ENCODE measurements at regions not wholly inside any gene's neighbourhood (a gene's known extent, or its start where the extent isn't known, plus 50 kb on each side); places are given as distances from the start of the nearest gene placed in this dataset.

- H3K27ac Mint-ChIP-seq: no peak overlapping the region
- H3K36me3 Mint-ChIP-seq: no peaks in the 10 kb centered on the region
- peaks cover 58% of the 10 kb centered on the region for H3K27me3 Mint-ChIP-seq
- CTCF ChIA-PET: no interaction called here
- no peak for DNase-seq
- no peak overlapping the region for H3K4me3 Mint-ChIP-seq
- H3K4me1 Mint-ChIP-seq: no peaks in the 10 kb centered on the region
- no peaks in the 10 kb centered on the region for H3K9me3 Mint-ChIP-seq
Observed at GRCh38 chr10:100612601-100613595, 77.2 kb downstream of the HIF1AN start.

GRCh38 chr10:100613846-100614245 is 78.1 kb downstream of the HIF1AN start:
- CTCF ChIA-PET: no interaction called here
- no peak for DNase-seq
- H3K4me3 Mint-ChIP-seq: no peak overlapping the region
- H3K36me3 Mint-ChIP-seq: no peaks in the 10 kb centered on the region
- H3K4me1 Mint-ChIP-seq: no peaks in the 10 kb centered on the region
- no peaks in the 10 kb centered on the region for H3K9me3 Mint-ChIP-seq
- H3K27ac Mint-ChIP-seq: no peak overlapping the region
- peaks cover 59% of the 10 kb centered on the region for H3K27me3 Mint-ChIP-seq

- DNase-seq: no peak
- CTCF ChIA-PET: no interaction called here
- Mint-ChIP-seq H3K36me3 (no peaks in the 10 kb centered on the region), H3K27me3 (peaks cover 62% of the 10 kb centered on the region), H3K27ac (no peak overlapping the region), H3K4me1 (no peaks in the 10 kb centered on the region), H3K9me3 (no peaks in the 10 kb centered on the region), H3K4me3 (no peak overlapping the region)
Observed at GRCh38 chr10:100614429-100615095, 78.8 kb downstream of the HIF1AN start.

- no peaks in the 10 kb centered on the region for H3K4me1 Mint-ChIP-seq
- CTCF ChIA-PET: no interaction called here
- no peaks in the 10 kb centered on the region for H3K36me3 Mint-ChIP-seq
- H3K4me3 Mint-ChIP-seq: no peak overlapping the region
- DNase-seq: no peak
- no peak overlapping the region for H3K27ac Mint-ChIP-seq
- H3K9me3 Mint-ChIP-seq: no peaks in the 10 kb centered on the region
- H3K27me3 Mint-ChIP-seq: peaks cover 67% of the 10 kb centered on the region
Observed at GRCh38 chr10:100615241-100615640, 79.5 kb downstream of the HIF1AN start.

GRCh38 chr10:100615908-100616307 is 80.2 kb downstream of the HIF1AN start:
- Mint-ChIP-seq H3K36me3 (no peaks in the 10 kb centered on the region), H3K27me3 (peaks cover 73% of the 10 kb centered on the region), H3K4me3 (no peak overlapping the region), H3K27ac (no peak overlapping the region), H3K4me1 (no peaks in the 10 kb centered on the region), H3K9me3 (no peaks in the 10 kb centered on the region)
- no peak for DNase-seq
- CTCF ChIA-PET: no interaction called here

- no peaks in the 10 kb centered on the region for H3K4me1 Mint-ChIP-seq
- CTCF ChIA-PET: no interaction called here
- H3K4me3 Mint-ChIP-seq: no peak overlapping the region
- peaks cover 75% of the 10 kb centered on the region for H3K27me3 Mint-ChIP-seq
- H3K36me3 Mint-ChIP-seq: no peaks in the 10 kb centered on the region
- no peak for DNase-seq
- H3K27ac Mint-ChIP-seq: no peak overlapping the region
- no peaks in the 10 kb centered on the region for H3K9me3 Mint-ChIP-seq
Observed at GRCh38 chr10:100618091-100618615, 82.4 kb downstream of the HIF1AN start.

GRCh38 chr10:100618632-100619255 is 83.0 kb downstream of the HIF1AN start:
- no peak for DNase-seq
- H3K4me3 Mint-ChIP-seq: no peak overlapping the region
- no peak overlapping the region for H3K27ac Mint-ChIP-seq
- H3K36me3 Mint-ChIP-seq: no peaks in the 10 kb centered on the region
- peaks cover 75% of the 10 kb centered on the region for H3K27me3 Mint-ChIP-seq
- no peaks in the 10 kb centered on the region for H3K9me3 Mint-ChIP-seq
- no peaks in the 10 kb centered on the region for H3K4me1 Mint-ChIP-seq
- CTCF ChIA-PET: no interaction called here

- CTCF ChIA-PET: no interaction called here
- Mint-ChIP-seq H3K4me3 (no peak overlapping the region), H3K9me3 (no peaks in the 10 kb centered on the region), H3K4me1 (no peaks in the 10 kb centered on the region), H3K27ac (no peak overlapping the region), H3K36me3 (no peaks in the 10 kb centered on the region), H3K27me3 (peaks cover 84% of the 10 kb centered on the region)
- no peak for DNase-seq
Observed at GRCh38 chr10:100620087-100620835, 84.5 kb downstream of the HIF1AN start.

GRCh38 chr10:100621360-100622205 is 85.8 kb downstream of the HIF1AN start:
- peak; percentile 68 for DNase-seq
- no peaks in the 10 kb centered on the region for H3K4me1 Mint-ChIP-seq
- H3K4me3 Mint-ChIP-seq: peak overlapping the region; percentile 53
- no peaks in the 10 kb centered on the region for H3K9me3 Mint-ChIP-seq
- H3K27me3 Mint-ChIP-seq: peaks cover 89% of the 10 kb centered on the region
- CTCF ChIA-PET: no interaction called here
- H3K36me3 Mint-ChIP-seq: no peaks in the 10 kb centered on the region
- H3K27ac Mint-ChIP-seq: no peak overlapping the region

GRCh38 chr10:100622946-100623345 is 87.2 kb downstream of the HIF1AN start:
- H3K36me3 Mint-ChIP-seq: no peaks in the 10 kb centered on the region
- no peak overlapping the region for H3K4me3 Mint-ChIP-seq
- H3K4me1 Mint-ChIP-seq: no peaks in the 10 kb centered on the region
- CTCF ChIA-PET: no interaction called here
- no peaks in the 10 kb centered on the region for H3K9me3 Mint-ChIP-seq
- H3K27ac Mint-ChIP-seq: no peak overlapping the region
- DNase-seq: no peak
- H3K27me3 Mint-ChIP-seq: peaks cover 83% of the 10 kb centered on the region

- H3K4me1 Mint-ChIP-seq: no peaks in the 10 kb centered on the region
- CTCF ChIA-PET: no interaction called here
- H3K36me3 Mint-ChIP-seq: no peaks in the 10 kb centered on the region
- no peaks in the 10 kb centered on the region for H3K9me3 Mint-ChIP-seq
- H3K27ac Mint-ChIP-seq: no peak overlapping the region
- DNase-seq: no peak
- H3K4me3 Mint-ChIP-seq: no peak overlapping the region
- H3K27me3 Mint-ChIP-seq: peaks cover 86% of the 10 kb centered on the region
Observed at GRCh38 chr10:100623521-100624230, 87.9 kb downstream of the HIF1AN start.

GRCh38 chr10:100624298-100624697 is 88.6 kb downstream of the HIF1AN start:
- CTCF ChIA-PET: no interaction called here
- H3K36me3 Mint-ChIP-seq: no peaks in the 10 kb centered on the region
- H3K27me3 Mint-ChIP-seq: peaks cover 85% of the 10 kb centered on the region
- no peak overlapping the region for H3K27ac Mint-ChIP-seq
- no peak for DNase-seq
- H3K9me3 Mint-ChIP-seq: no peaks in the 10 kb centered on the region
- no peaks in the 10 kb centered on the region for H3K4me1 Mint-ChIP-seq
- H3K4me3 Mint-ChIP-seq: no peak overlapping the region

- H3K27me3 Mint-ChIP-seq: peaks cover 83% of the 10 kb centered on the region
- CTCF ChIA-PET: interaction anchor here (1.7 kb wide), 1 partner anchor 245 kb away, joined by 3 read pairs; no protein-coding TSS in a partner anchor
- no peak for DNase-seq
- no peaks in the 10 kb centered on the region for H3K4me1 Mint-ChIP-seq
- H3K9me3 Mint-ChIP-seq: no peaks in the 10 kb centered on the region
- no peaks in the 10 kb centered on the region for H3K36me3 Mint-ChIP-seq
- H3K27ac Mint-ChIP-seq: no peak overlapping the region
- no peak overlapping the region for H3K4me3 Mint-ChIP-seq
Observed at GRCh38 chr10:100625816-100626215, 90.1 kb downstream of the HIF1AN start.

Data from activated naive CD4-positive, alpha-beta T cell treated with anti-CD3 and anti-CD28 coated beads, Interleukin-2, amount 10 ng/mL, durations not matched to agents 7 days and 5 days (primary cell).